ENCODE measurements at regions not wholly inside any gene's neighbourhood (a gene's known extent, or its start where the extent isn't known, plus 50 kb on each side); places are given as distances from the start of the nearest gene placed in this dataset.

DNA sequence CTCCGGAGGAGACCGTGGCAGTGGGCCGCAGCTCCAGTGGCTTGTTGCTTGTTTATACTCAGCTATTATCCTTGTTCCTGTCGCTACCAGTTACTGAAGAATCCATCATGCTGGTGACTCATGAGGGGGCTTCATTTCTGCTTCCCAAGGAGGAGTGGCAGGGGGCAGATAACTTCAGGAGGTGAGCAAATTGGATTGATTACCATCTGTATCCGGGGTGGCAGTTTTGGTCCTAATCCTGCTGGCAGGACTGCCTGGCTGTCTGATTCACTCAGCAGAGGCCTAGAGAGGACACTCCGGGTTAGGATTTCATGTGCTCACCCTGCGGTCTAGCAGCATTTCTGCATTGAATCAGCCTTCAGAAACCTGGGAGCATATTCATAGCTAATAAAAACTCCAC is 230.0 kb downstream of the ACTR3 start:
- TF ChIP-seq, protein P1, sequence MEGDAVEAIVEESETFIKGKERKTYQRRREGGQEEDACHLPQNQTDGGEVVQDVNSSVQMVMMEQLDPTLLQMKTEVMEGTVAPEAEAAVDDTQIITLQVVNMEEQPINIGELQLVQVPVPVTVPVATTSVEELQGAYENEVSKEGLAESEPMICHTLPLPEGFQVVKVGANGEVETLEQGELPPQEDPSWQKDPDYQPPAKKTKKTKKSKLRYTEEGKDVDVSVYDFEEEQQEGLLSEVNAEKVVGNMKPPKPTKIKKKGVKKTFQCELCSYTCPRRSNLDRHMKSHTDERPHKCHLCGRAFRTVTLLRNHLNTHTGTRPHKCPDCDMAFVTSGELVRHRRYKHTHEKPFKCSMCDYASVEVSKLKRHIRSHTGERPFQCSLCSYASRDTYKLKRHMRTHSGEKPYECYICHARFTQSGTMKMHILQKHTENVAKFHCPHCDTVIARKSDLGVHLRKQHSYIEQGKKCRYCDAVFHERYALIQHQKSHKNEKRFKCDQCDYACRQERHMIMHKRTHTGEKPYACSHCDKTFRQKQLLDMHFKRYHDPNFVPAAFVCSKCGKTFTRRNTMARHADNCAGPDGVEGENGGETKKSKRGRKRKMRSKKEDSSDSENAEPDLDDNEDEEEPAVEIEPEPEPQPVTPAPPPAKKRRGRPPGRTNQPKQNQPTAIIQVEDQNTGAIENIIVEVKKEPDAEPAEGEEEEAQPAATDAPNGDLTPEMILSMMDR (IDR thresholded peaks at IDR 0.05), result no peak
- TF ChIP-seq POLR2A (IDR thresholded peaks at IDR 0.05), result no peak

All from body of pancreas (tissue), 4 donors.